ENCODE measurements at regions not wholly inside any gene's neighbourhood (a gene's known extent, or its start where the extent isn't known, plus 50 kb on each side); places are given as distances from the start of the nearest gene placed in this dataset.

GRCh38 chr3:74465715-74466410, 148.6 kb downstream of the CNTN3 start:
- no peak for DNase-seq (ENCODE audit: low read depth)
- no peak for TF ChIP-seq CTCF (IDR thresholded peaks at IDR 0.05; ENCODE audit: control insufficient read depth, extremely low read depth, insufficient read depth)
- H3K4me3 ChIP-seq (ENCODE audit: low read depth, low read length), result no peak overlapping the region

- no peak overlapping the region for H3K4me3 ChIP-seq (ENCODE audit: low read depth, low read length)
- TF ChIP-seq CTCF (IDR thresholded peaks at IDR 0.05; ENCODE audit: control insufficient read depth, extremely low read depth, insufficient read depth), result no peak
- DNase-seq (ENCODE audit: low read depth), result no peak
Measured at GRCh38 chr3:74463515-74463914, 150.9 kb downstream of the CNTN3 start.

GRCh38 chr3:74456166-74456565, 158.3 kb downstream of the CNTN3 start:
- TF ChIP-seq CTCF (IDR thresholded peaks at IDR 0.05; ENCODE audit: control insufficient read depth, extremely low read depth, insufficient read depth), result no peak
- no peak overlapping the region for H3K4me3 ChIP-seq (ENCODE audit: low read depth, low read length)
- no peak for DNase-seq (ENCODE audit: low read depth)

- no peak overlapping the region for H3K4me3 ChIP-seq (ENCODE audit: low read depth, low read length)
- no peak for TF ChIP-seq CTCF (IDR thresholded peaks at IDR 0.05; ENCODE audit: control insufficient read depth, extremely low read depth, insufficient read depth)
- no peak for DNase-seq (ENCODE audit: low read depth)
Measured at GRCh38 chr3:74447221-74447620, 167.2 kb downstream of the CNTN3 start.

- H3K4me3 ChIP-seq (ENCODE audit: low read depth, low read length), result no peak overlapping the region
- no peak for TF ChIP-seq CTCF (IDR thresholded peaks at IDR 0.05; ENCODE audit: control insufficient read depth, extremely low read depth, insufficient read depth)
- DNase-seq (ENCODE audit: low read depth), result no peak
Measured at GRCh38 chr3:74445541-74445940, 168.9 kb downstream of the CNTN3 start.

- no peak overlapping the region for H3K4me3 ChIP-seq (ENCODE audit: low read depth, low read length)
- no peak for TF ChIP-seq CTCF (IDR thresholded peaks at IDR 0.05; ENCODE audit: control insufficient read depth, extremely low read depth, insufficient read depth)
- DNase-seq (ENCODE audit: low read depth), result no peak
Measured at GRCh38 chr3:74443102-74443501, 171.4 kb downstream of the CNTN3 start.

- no peak for TF ChIP-seq CTCF (IDR thresholded peaks at IDR 0.05; ENCODE audit: control insufficient read depth, extremely low read depth, insufficient read depth)
- no peak for DNase-seq (ENCODE audit: low read depth)
- H3K4me3 ChIP-seq (ENCODE audit: low read depth, low read length), result no peak overlapping the region
Measured at GRCh38 chr3:74442683-74443082, 171.8 kb downstream of the CNTN3 start.
